Activated CD4-positive, CD25-positive, alpha-beta regulatory T cell (primary cell): ENCODE measurements at regions not wholly inside any gene's neighbourhood (a gene's known extent, or its start where the extent isn't known, plus 50 kb on each side); places are given as distances from the start of the nearest gene placed in this dataset.

Experiments
- DNase-seq, 4 experiments: peaks; one replicate each; lab custom pipeline; 2025; lab: John Stamatoyannopoulos, UW

GRCh38 chr12:24473097-24473496, 475.8 kb downstream of the BCAT1 start:
- DNase-seq = no peak

DNA sequence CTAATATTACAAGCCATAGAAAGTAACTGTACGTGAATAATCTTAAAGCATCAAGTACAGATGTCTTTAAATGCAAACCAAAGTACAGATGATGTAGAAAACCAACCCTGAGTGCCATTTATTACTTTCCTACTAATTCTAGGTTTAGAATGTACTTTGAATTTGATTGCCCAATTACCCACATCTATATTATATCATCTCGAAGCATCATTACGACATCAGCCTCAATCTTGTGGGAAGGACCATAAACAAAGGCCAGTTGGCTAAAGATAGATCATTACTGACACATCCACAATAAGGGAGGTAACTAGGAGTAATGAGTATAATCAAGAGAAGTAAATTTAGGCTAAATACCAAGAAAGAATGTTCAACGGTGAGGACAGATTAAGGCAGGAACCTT, 478.9 kb downstream of the BCAT1 start:
- DNase-seq = no peak

DNA sequence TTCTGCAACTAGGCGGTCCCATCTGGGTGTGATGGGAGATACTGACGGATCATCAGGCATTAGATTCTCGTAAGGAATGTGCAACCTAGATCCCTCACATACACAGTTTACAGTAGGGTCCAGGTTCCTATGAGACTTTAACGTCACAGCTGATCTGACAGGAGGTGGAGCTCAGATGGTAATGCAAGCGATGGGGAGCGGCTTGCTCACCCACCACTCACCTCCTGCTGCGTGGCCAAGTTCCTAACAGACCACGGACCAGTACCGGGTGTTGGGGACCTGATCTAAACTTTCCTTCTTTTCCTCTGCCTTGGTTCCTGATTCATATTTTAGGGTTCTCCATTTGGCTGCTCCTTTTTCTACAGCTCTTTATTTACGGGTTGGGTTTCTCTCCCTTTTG, 479.8 kb downstream of the BCAT1 start:
- no peak for DNase-seq

GRCh38 chr12:24467226-24467625, 481.7 kb downstream of the BCAT1 start:
- no peak for DNase-seq

DNA sequence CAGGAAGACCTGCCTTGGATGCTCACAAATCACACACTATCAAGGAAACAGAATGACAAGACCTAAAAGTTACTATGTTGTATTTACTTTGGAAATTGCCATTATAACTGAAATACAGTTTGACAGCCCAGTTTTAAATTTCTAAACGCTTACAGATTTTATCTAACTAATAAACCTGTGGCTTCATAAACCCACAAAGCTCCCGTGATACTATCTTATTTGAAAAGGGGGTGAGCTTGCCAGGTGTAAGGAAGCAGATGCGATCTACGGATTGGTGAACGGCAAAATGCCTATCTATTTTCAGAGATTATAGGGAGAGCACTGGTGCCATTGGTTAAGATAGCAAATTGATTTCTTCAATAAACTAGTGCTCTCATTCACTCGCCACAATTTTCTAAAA, 485.5 kb downstream of the BCAT1 start:
- DNase-seq = no peak

GRCh38 chr12:24462946-24463345, 486.0 kb downstream of the BCAT1 start:
- no peak for DNase-seq

DNA sequence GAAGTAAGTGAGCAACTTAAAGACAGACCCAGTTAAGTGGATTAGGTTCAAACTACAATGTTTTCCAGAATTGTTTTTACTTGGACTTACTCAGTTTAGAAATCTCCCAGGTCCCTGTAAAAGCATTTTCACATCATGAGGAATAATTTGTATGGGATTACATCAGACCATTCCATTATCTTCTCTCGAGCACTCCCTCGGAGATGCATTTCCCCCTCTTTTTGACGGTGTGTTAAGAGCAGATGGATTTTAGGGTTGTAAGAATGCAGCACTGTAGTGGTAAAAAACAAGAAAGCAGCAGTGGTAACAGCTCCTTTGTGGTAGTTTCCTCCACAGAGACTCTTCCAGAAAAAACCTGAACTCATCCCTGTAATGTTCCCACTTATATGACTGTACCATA, 488.4 kb downstream of the BCAT1 start:
- DNase-seq = no peak

DNA sequence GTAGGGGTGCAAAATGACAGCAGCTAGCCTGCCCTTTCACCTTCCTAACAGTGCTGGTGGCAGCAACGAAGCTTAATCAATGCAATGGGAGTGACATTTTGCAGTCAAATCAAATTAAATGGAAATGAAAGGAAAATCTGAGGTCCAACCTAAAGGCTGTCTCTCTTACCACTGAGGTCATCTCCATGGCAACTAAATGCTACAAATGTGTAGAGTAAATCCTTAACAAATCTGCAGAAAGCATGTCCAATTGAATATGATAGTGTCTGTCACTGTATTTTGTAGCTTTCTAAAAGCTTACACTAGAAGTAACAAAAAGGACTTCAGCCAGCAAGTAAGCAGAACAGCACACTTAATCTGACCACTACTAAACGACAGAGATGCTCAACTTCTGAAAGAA, 488.8 kb downstream of the BCAT1 start:
- DNase-seq = no peak

DNA sequence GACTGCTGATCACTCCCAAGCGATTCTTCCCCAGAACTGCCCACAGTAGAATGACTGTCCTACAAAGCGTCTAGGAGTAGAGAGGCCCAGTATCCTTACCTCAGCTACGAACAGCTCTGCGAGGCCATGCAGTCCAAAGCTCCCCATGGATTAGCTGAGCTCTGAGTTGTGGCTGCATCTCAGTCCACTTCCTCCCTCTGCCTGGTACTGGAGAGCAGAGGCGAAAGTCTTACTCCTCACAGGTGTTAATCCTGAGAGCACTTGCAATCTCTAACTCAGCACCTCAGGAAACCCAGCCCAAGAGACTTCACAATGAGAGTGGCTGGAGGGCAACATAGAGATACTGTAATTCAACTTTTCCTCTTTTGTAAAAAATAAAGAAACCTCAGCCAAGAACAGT, 493.1 kb downstream of the BCAT1 start:
- no peak for DNase-seq

DNA sequence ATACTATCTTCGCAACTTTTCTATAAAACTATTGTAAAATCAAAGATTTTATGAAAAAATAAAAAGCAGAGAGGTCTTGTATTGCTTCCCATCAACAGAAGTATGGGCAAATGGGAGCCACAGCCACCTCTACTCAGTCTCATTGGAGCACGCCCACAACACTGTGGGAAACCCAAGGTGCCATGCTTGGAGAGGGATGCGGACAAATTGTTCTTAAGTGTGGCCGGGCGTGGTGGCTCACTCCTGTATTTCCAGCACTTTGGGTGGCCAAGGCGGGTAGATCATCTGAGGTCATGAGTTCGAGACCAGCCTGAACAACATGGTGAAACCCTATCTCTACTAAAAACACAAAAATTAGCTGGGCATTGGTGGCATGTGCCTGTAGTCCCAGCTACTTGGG, 498.2 kb upstream of the SOX5 start:
- DNase-seq = no peak

DNA sequence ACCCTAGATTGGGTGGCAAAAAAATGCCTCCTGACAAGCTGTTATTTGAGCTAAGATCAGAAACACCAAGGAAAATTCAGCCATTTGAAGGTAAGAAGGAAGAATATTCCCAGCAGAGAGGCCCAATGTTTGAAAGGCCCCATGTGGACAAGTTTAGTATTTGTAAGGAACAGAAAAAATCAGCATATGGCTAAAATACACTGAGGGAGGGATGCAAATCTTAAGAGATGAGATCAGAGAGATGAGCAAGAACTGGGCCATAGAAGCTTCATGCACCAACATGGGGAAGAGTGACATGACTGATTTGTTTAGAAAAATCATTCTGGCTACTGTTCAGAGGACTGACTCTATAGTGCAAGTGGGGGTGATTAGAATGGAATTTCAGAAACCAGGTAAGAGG, 496.8 kb upstream of the SOX5 start:
- no peak for DNase-seq

- no peak for DNase-seq
Measured at GRCh38 chr12:24444634-24445033, 495.2 kb upstream of the SOX5 start.

GRCh38 chr12:24441458-24441857, 492.0 kb upstream of the SOX5 start:
- DNase-seq = no peak

- DNase-seq = no peak
Measured at GRCh38 chr12:24436667-24437066, 487.2 kb upstream of the SOX5 start.

DNA sequence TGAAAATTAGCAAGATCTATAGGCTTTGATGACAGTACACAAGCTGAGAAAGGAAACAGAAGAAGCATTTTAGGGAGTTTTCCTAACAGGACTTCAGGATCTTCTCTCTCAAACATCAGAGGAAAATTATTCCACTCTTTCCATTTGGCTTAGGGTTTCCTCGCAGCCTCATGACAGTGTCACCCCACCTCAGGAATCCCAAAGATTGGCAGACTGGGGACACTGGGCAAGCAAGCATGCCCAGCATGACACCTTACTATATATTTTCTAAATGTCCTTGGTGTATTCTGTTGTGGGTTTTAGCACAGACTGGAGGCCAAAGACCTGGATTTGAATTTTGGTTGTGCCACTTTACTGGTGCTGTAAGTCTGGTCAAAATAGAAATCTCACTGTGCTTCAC, 482.4 kb upstream of the SOX5 start:
- no peak for DNase-seq

GRCh38 chr12:24427776-24428175, 478.3 kb upstream of the SOX5 start:
- DNase-seq = no peak

DNA sequence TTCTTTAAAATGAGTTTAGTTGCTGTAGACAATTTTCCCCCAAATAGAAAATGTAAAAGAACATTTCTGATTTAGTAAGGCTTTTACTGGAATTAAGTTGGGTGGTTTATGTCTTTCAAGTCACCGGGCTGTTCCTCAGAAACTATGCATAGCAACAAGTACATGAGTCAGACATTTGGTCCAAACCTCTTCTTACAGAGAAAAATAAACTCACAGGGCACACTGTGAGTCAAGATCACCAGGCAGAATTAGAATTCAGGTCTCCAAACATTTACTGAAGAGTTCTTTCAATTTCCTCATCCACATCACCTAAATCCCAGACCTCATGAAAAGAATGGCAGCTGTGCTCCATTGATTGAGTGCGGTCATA, 476.1 kb upstream of the SOX5 start:
- no peak for DNase-seq

DNA sequence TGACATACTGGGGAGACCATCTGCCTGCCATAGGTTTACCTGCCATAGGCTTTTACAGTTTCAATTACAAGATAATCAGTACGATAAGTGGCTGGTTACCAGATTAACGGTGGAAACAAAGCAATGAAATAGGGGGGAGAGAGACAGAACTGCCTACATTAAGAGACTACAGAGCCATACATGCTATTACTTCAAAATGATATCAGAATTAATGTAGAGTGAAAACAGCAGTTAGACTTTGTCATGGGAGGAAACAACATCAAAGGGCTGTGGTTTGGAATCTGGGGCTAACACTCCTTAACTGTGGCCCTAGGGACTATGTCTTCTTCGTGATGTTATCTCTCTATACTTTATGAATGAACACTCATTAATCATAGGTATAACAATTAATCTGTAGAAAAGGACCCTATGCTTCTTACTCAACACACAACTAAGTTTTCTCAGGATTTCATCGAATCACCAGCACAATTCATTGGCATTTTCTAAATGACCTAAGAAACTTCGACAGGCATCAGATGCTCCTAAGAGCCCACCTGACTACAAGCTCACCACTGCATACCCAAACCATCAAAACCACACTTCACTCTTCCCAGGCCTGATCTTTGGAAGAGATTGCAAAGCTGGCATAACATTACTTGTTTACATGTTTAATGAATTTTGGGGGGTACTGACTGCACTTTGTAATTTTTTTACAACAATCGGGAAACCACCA, 475.6 kb upstream of the SOX5 start:
- DNase-seq = no peak

- DNase-seq = no peak
Measured at GRCh38 chr12:24424376-24424775, 474.9 kb upstream of the SOX5 start.

- no peak for DNase-seq
Measured at GRCh38 chr12:24423611-24424010, 474.1 kb upstream of the SOX5 start.

DNA sequence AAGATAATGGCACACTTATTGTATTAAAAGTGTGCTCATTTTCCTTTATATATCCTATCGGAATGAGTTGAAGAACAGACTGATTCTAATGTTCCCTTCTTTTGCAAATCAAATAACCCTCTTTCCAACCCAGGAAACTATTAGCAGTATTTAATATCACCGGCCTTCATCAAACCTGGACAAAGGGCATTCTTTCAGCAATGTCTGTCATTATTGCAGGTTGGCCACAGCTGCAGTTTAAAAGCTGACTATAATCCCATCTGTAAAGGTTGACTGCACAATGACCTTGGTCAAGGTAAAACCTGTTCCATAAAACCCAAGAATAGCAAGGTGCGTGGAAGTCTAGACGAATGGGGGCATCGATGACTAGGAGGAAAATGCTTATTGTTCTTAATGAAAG, 472.3 kb upstream of the SOX5 start:
- DNase-seq = no peak

- no peak for DNase-seq
Measured at GRCh38 chr12:24418157-24418556, 468.7 kb upstream of the SOX5 start.

DNA sequence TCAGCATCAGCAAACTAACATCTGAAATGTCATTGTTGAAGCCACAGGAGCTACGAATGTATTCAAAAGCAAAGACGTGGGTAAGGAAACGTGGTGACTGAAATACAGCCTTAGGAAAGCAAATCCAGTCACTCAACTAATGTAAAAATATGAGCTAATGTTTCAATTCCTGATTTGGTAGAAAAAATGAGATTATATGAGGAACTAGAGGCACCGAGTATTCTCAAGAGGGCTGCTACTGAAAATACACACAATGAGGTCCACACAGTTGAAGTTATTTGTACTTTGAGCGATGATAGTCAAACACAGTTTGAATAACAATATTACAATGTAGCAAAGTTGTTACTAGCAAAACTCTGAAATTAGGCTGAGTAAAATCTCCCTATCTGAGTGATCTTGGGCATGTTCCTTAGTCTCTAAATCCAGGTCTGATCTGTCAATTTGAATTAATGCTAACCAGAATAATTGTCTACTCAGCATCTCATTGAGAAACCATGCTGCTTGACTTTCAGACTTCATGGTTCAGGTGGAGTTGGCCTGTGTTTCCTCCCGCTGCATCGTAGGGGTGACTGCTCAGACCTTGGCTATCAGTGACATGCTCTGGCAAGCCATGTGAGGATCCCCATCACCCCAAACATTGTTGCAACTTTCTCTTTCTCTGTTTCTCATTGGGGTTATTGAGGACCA, 467.1 kb upstream of the SOX5 start:
- DNase-seq = no peak

GRCh38 chr12:24415934-24416333, 466.5 kb upstream of the SOX5 start:
- no peak for DNase-seq
